GM12892 (cell line): ENCODE measurements at regions not wholly inside any gene's neighbourhood (a gene's known extent, or its start where the extent isn't known, plus 50 kb on each side); places are given as distances from the start of the nearest gene placed in this dataset.

Experiments used
- POLR2A ChIP-seq: IDR thresholded peaks from 2 replicates; pipeline ENCODE4 v1.6.1; 2011; ENCODE audit warnings: low read depth, low read length, control low read depth
- POLR2AphosphoS5 ChIP-seq: IDR thresholded peaks from 2 replicates; pipeline ENCODE4 v1.6.1; 2011; ENCODE audit warnings: low read depth, low read length, control low read depth

DNA sequence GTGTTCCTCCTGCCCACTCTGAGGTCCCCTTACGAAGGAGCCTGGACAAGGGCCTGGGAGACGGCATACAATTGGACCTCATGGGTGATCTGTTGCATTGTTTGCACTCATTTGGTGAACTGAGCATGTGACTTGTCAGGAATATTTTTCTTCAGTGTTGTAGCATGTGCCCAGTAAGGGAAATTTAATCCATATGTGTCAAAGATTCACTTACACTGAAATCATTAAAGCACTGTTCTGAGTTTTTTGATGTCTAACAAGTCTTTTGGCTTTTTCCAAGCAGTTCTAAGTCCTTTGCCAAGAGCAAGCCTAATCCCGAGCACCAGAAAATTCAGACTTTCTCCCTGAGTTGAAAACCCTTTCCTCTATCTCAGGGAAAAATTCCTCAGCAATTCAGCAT is 61.6 kb upstream of the RPS23 start:
- TF ChIP-seq POLR2AphosphoS5 (no peak), POLR2A (no peak)
